ENCODE measurements at regions not wholly inside any gene's neighbourhood (a gene's known extent, or its start where the extent isn't known, plus 50 kb on each side); places are given as distances from the start of the nearest gene placed in this dataset.
"Not testable (repeated sequence)": the region's sequence is repeated elsewhere in the genome, so short reads cannot be mapped to it uniquely, and the experiment has no call there.

- no peaks in the 10 kb centered on the region for H3K36me3 Mint-ChIP-seq (ENCODE audit: low read depth)
- H3K27me3 Mint-ChIP-seq = no peaks in the 10 kb centered on the region
- H3K9me3 Mint-ChIP-seq = peaks cover 11% of the 10 kb centered on the region
- H3K4me1 Mint-ChIP-seq = no peaks in the 10 kb centered on the region
- POLR2A ChIA-PET = no interaction called here
- DNase-seq = no peak
- H3K4me3 Mint-ChIP-seq = no peak overlapping the region
- CTCF ChIA-PET = no interaction called here
- H3K27ac Mint-ChIP-seq = no peak overlapping the region
Observed at GRCh38 chr2:140108706-140109475, 1328.7 kb upstream of the NXPH2 start.

- Mint-ChIP-seq H3K27me3 (no peaks in the 10 kb centered on the region), H3K4me3 (no peak overlapping the region), H3K9me3 (peaks cover 7% of the 10 kb centered on the region), H3K4me1 (no peaks in the 10 kb centered on the region), H3K27ac (no peak overlapping the region), H3K36me3 (ENCODE audit: low read depth) (no peaks in the 10 kb centered on the region)
- CTCF ChIA-PET = no interaction called here
- POLR2A ChIA-PET = no interaction called here
- DNase-seq = no peak
Observed at GRCh38 chr2:140091926-140092325, 1311.7 kb upstream of the NXPH2 start.

GRCh38 chr2:140086964-140087363 lies 1306.8 kb upstream of the NXPH2 start:
- no peaks in the 10 kb centered on the region for H3K4me1 Mint-ChIP-seq
- H3K4me3 Mint-ChIP-seq = no peak overlapping the region
- no peaks in the 10 kb centered on the region for H3K27me3 Mint-ChIP-seq
- H3K9me3 Mint-ChIP-seq = peaks cover 5% of the 10 kb centered on the region
- no peak for DNase-seq
- CTCF ChIA-PET = no interaction called here
- H3K27ac Mint-ChIP-seq = no peak overlapping the region
- POLR2A ChIA-PET = no interaction called here
- H3K36me3 Mint-ChIP-seq (ENCODE audit: low read depth) = no peaks in the 10 kb centered on the region

GRCh38 chr2:140085674-140086073 lies 1305.5 kb upstream of the NXPH2 start:
- no peak overlapping the region for H3K4me3 Mint-ChIP-seq
- CTCF ChIA-PET = no interaction called here
- H3K36me3 Mint-ChIP-seq (ENCODE audit: low read depth) = no peaks in the 10 kb centered on the region
- H3K4me1 Mint-ChIP-seq = no peaks in the 10 kb centered on the region
- POLR2A ChIA-PET = no interaction called here
- H3K9me3 Mint-ChIP-seq = peaks cover 5% of the 10 kb centered on the region
- DNase-seq = no peak
- no peaks in the 10 kb centered on the region for H3K27me3 Mint-ChIP-seq
- no peak overlapping the region for H3K27ac Mint-ChIP-seq

- no peaks in the 10 kb centered on the region for H3K4me1 Mint-ChIP-seq
- ChIA-PET CTCF (no interaction called here), POLR2A (no interaction called here)
- DNase-seq = no peak
- no peaks in the 10 kb centered on the region for H3K36me3 Mint-ChIP-seq (ENCODE audit: low read depth)
- H3K9me3 Mint-ChIP-seq = peaks cover 15% of the 10 kb centered on the region
- no peak overlapping the region for H3K4me3 Mint-ChIP-seq
- no peak overlapping the region for H3K27ac Mint-ChIP-seq
- H3K27me3 Mint-ChIP-seq = no peaks in the 10 kb centered on the region
Observed at GRCh38 chr2:140079038-140079437, 1298.8 kb upstream of the NXPH2 start.

- H3K27ac Mint-ChIP-seq = no peak overlapping the region
- peaks cover 24% of the 10 kb centered on the region for H3K9me3 Mint-ChIP-seq
- no peaks in the 10 kb centered on the region for H3K36me3 Mint-ChIP-seq (ENCODE audit: low read depth)
- ChIA-PET CTCF (no interaction called here), POLR2A (no interaction called here)
- no peak overlapping the region for H3K4me3 Mint-ChIP-seq
- H3K27me3 Mint-ChIP-seq = no peaks in the 10 kb centered on the region
- no peaks in the 10 kb centered on the region for H3K4me1 Mint-ChIP-seq
- DNase-seq = no peak
Observed at GRCh38 chr2:140076164-140076563, 1296.0 kb upstream of the NXPH2 start.

- DNase-seq; H3K27ac Mint-ChIP-seq; CTCF ChIA-PET; H3K4me3 Mint-ChIP-seq; H3K36me3 Mint-ChIP-seq (ENCODE audit: low read depth); H3K4me1 Mint-ChIP-seq; H3K27me3 Mint-ChIP-seq; POLR2A ChIA-PET: not testable (repeated sequence)
- peaks cover 25% of the 10 kb centered on the region for H3K9me3 Mint-ChIP-seq
Observed at GRCh38 chr2:140073763-140074162, 1293.6 kb upstream of the NXPH2 start.

GRCh38 chr2:140067661-140068060 lies 1287.5 kb upstream of the NXPH2 start:
- no peaks in the 10 kb centered on the region for H3K4me1 Mint-ChIP-seq
- H3K4me3 Mint-ChIP-seq = no peak overlapping the region
- CTCF ChIA-PET = no interaction called here
- POLR2A ChIA-PET = no interaction called here
- no peaks in the 10 kb centered on the region for H3K36me3 Mint-ChIP-seq (ENCODE audit: low read depth)
- H3K27me3 Mint-ChIP-seq = no peaks in the 10 kb centered on the region
- H3K9me3 Mint-ChIP-seq = peaks cover 10% of the 10 kb centered on the region
- DNase-seq = no peak
- no peak overlapping the region for H3K27ac Mint-ChIP-seq

- ChIA-PET POLR2A (no interaction called here), CTCF (no interaction called here)
- Mint-ChIP-seq H3K27me3 (no peaks in the 10 kb centered on the region), H3K27ac (no peak overlapping the region), H3K4me3 (no peak overlapping the region), H3K9me3 (peaks cover 6% of the 10 kb centered on the region), H3K36me3 (ENCODE audit: low read depth) (no peaks in the 10 kb centered on the region), H3K4me1 (no peaks in the 10 kb centered on the region)
- DNase-seq = no peak
Observed at GRCh38 chr2:140064243-140064642, 1284.1 kb upstream of the NXPH2 start.

GRCh38 chr2:140063356-140063755 lies 1283.2 kb upstream of the NXPH2 start:
- Mint-ChIP-seq H3K36me3 (ENCODE audit: low read depth) (no peaks in the 10 kb centered on the region), H3K27me3 (no peaks in the 10 kb centered on the region), H3K9me3 (peaks cover 4% of the 10 kb centered on the region), H3K4me3 (no peak overlapping the region), H3K27ac (no peak overlapping the region), H3K4me1 (no peaks in the 10 kb centered on the region)
- ChIA-PET POLR2A (no interaction called here), CTCF (no interaction called here)
- no peak for DNase-seq

- CTCF ChIA-PET = no interaction called here
- POLR2A ChIA-PET = no interaction called here
- Mint-ChIP-seq H3K4me1 (no peaks in the 10 kb centered on the region), H3K9me3 (peaks cover 4% of the 10 kb centered on the region), H3K36me3 (ENCODE audit: low read depth) (no peaks in the 10 kb centered on the region), H3K4me3 (no peak overlapping the region), H3K27ac (no peak overlapping the region), H3K27me3 (no peaks in the 10 kb centered on the region)
- DNase-seq = no peak
Observed at GRCh38 chr2:140061240-140061639, 1281.0 kb upstream of the NXPH2 start.

GRCh38 chr2:140057928-140058327 lies 1277.7 kb upstream of the NXPH2 start:
- H3K4me1 Mint-ChIP-seq = no peaks in the 10 kb centered on the region
- no peaks in the 10 kb centered on the region for H3K36me3 Mint-ChIP-seq (ENCODE audit: low read depth)
- CTCF ChIA-PET = no interaction called here
- no peaks in the 10 kb centered on the region for H3K27me3 Mint-ChIP-seq
- H3K4me3 Mint-ChIP-seq = no peak overlapping the region
- no peak overlapping the region for H3K27ac Mint-ChIP-seq
- POLR2A ChIA-PET = no interaction called here
- peaks cover 4% of the 10 kb centered on the region for H3K9me3 Mint-ChIP-seq
- DNase-seq = no peak

- no peak overlapping the region for H3K27ac Mint-ChIP-seq
Observed at GRCh38 chr2:140041811-140042210, 1261.6 kb upstream of the NXPH2 start.

GRCh38 chr2:140041239-140041638 lies 1261.0 kb upstream of the NXPH2 start:
- Mint-ChIP-seq H3K27me3 (no peaks in the 10 kb centered on the region), H3K4me1 (no peaks in the 10 kb centered on the region), H3K36me3 (ENCODE audit: low read depth) (no peaks in the 10 kb centered on the region), H3K4me3 (no peak overlapping the region), H3K27ac (no peak overlapping the region), H3K9me3 (peaks cover 16% of the 10 kb centered on the region)
- ChIA-PET CTCF (interaction anchor here (0.6 kb wide), 1 partner anchor 55 kb away, joined by 3 read pairs; no protein-coding TSS in a partner anchor), POLR2A (no interaction called here)
- no peak for DNase-seq

More at GRCh38 chr2:140041811-140042210, 1261.6 kb upstream of the NXPH2 start:
- no peaks in the 10 kb centered on the region for H3K36me3 Mint-ChIP-seq (ENCODE audit: low read depth)
- POLR2A ChIA-PET = no interaction called here
- H3K27me3 Mint-ChIP-seq = no peaks in the 10 kb centered on the region
- no peaks in the 10 kb centered on the region for H3K4me1 Mint-ChIP-seq
- CTCF ChIA-PET = interaction anchor here (0.6 kb wide), 1 partner anchor 56 kb away, joined by 3 read pairs; no protein-coding TSS in a partner anchor
- no peak for DNase-seq
- H3K9me3 Mint-ChIP-seq = peaks cover 16% of the 10 kb centered on the region
- no peak overlapping the region for H3K4me3 Mint-ChIP-seq

Measured in activated CD4-positive, alpha-beta memory T cell treated with anti-CD3 and anti-CD28 coated beads, Interleukin-2, amount 10 ng/mL, durations not matched to agents 7 days and 5 days (primary cell).